SK-N-SH (cell line): ENCODE measurements at regions not wholly inside any gene's neighbourhood (a gene's known extent, or its start where the extent isn't known, plus 50 kb on each side); places are given as distances from the start of the nearest gene placed in this dataset.

Source experiments
- CTCF ChIA-PET: fragments of 300-600, 350-600 bp; formaldehyde crosslinking; extraction: SDS; loops from one replicate; lab custom pipeline; 2021; lab: Yijun Ruan, JAX
- POLR2A ChIA-PET: fragments of 350-600 bp; sonication (Branson Sonifier 250); formaldehyde crosslinking; extraction: SDS; loops from one replicate; lab custom pipeline; 2020; ENCODE audit warnings: antibody characterized with exemption, inconsistent platforms; lab: Yijun Ruan, JAX
- DNase-seq: peaks from one replicate; pipeline ENCODE4 v3.0.0; 2012
- H2AFZ ChIP-seq: fragments of 200-600 bp; sonication (generic); 2 replicates; pipeline ENCODE4 v1.8.1; 2016; ENCODE audit warnings: antibody characterized with exemption, mild to moderate bottlenecking, low read depth
- H3F3A ChIP-seq: fragments of 200-600 bp; sonication (generic); replicated peaks from 2 replicates; pipeline ENCODE3; 2016; ENCODE audit warnings: antibody characterized with exemption, mild to moderate bottlenecking; ENCODE audit not compliant: insufficient read depth
- H3K27ac ChIP-seq, 2 experiments: fragments of 200-500 bp in 1 of 2; fragments of 200-600 bp in 1 of 2; sonication (Bioruptor generic) in 1 of 2; sonication (generic), shearing (Covaris generic) in 1 of 2; 2 replicates each; pipeline versions ENCODE4 v1.5.1 to v1.6.1; 2014 to 2016; ENCODE audit warnings: low read depth in 2 of 2, inconsistent platforms in 1 of 2, low read length in 1 of 2, mild to moderate bottlenecking in 1 of 2, mixed read lengths in 1 of 2
- H3K27me3 ChIP-seq: fragments of 200-600 bp; sonication (generic), shearing (Covaris generic); 2 replicates; pipeline ENCODE4 v1.6.1; 2016; ENCODE audit warnings: mixed run types; ENCODE audit not compliant: insufficient read depth
- H3K36me3 ChIP-seq, 2 experiments: fragments of 200-500 bp in 1 of 2; fragments of 200-600 bp in 1 of 2; sonication (Bioruptor generic) in 1 of 2; sonication (generic) in 1 of 2; replicated peaks in 1 of 2; 2 replicates each; pipeline versions ENCODE3 to v1.5.1; 2014 to 2016; ENCODE audit warnings: low read length in 1 of 2, mild to moderate bottlenecking in 1 of 2; ENCODE audit not compliant: insufficient read depth in 2 of 2, control insufficient read depth in 1 of 2
- H3K4me1 ChIP-seq, 2 experiments: fragments of 200-500 bp in 1 of 2; fragments of 200-600 bp in 1 of 2; sonication (Bioruptor generic) in 1 of 2; sonication (generic), shearing (Covaris generic) in 1 of 2; 2 replicates each; pipeline versions ENCODE4 v1.5.1 to v1.6.1; 2014 to 2016; ENCODE audit warnings: low read depth in 1 of 2, low read length in 1 of 2, mixed run types in 1 of 2; ENCODE audit not compliant: insufficient read depth in 2 of 2, control insufficient read depth in 1 of 2
- H3K4me2 ChIP-seq: fragments of 200-600 bp; sonication (generic), shearing (Covaris generic); 2 replicates; pipeline ENCODE4 v1.6.1; 2017; ENCODE audit warnings: mixed run types
- H3K4me3 ChIP-seq, 2 experiments: fragments of 200-500 bp in 1 of 2; fragments of 200-600 bp in 1 of 2; sonication (Bioruptor generic) in 1 of 2; sonication (generic), shearing (Covaris generic) in 1 of 2; 2 replicates each; pipeline versions ENCODE4 v1.5.1 to v1.8.1; 2014 to 2016; ENCODE audit warnings: low read depth in 2 of 2, inconsistent platforms in 1 of 2, low read length in 1 of 2, mild to moderate bottlenecking in 1 of 2, mixed read lengths in 1 of 2, moderate library complexity in 1 of 2
- H3K79me2 ChIP-seq: fragments of 200-600 bp; sonication (generic); 2 replicates; pipeline ENCODE4 v1.8.1; 2017; ENCODE audit warnings: mild to moderate bottlenecking; ENCODE audit not compliant: insufficient read depth
- H3K9ac ChIP-seq: fragments of 200-600 bp; sonication (generic); 2 replicates; pipeline ENCODE4 v1.6.1; 2017; ENCODE audit warnings: mixed run types
- H3K9me2 ChIP-seq: fragments of 200-600 bp; sonication (generic); 2 replicates; pipeline ENCODE4 v1.6.1; 2017; ENCODE audit warnings: mixed run types
- H3K9me3 ChIP-seq: fragments of 200-600 bp; sonication (generic); 2 replicates; pipeline ENCODE4 v1.6.1; 2017; ENCODE audit warnings: mixed run types, mild to moderate bottlenecking, moderate library complexity
- H4K20me1 ChIP-seq: fragments of 200-600 bp; sonication (generic); 2 replicates; pipeline ENCODE4 v1.6.1; 2017; ENCODE audit warnings: mild to moderate bottlenecking, mixed run types; ENCODE audit not compliant: insufficient read depth
- CHD2 ChIP-seq: fragments of 150-350 bp; IDR thresholded peaks from 2 replicates; pipeline ENCODE4 v1.6.1; 2018; ENCODE audit warnings: low read length; ENCODE audit not compliant: partially characterized antibody
- ELF1 ChIP-seq: IDR thresholded peaks from 2 replicates; pipeline ENCODE4 v1.4.0; 2012
- EZH2phosphoT487 ChIP-seq: fragments of 200-600 bp; sonication (generic); IDR thresholded peaks from 2 replicates; pipeline ENCODE4 v1.6.1; 2017; ENCODE audit warnings: low read depth, mixed run types, mild to moderate bottlenecking, antibody characterized with exemption, moderate library complexity, borderline replicate concordance
- GABPA ChIP-seq: IDR thresholded peaks from 2 replicates; pipeline ENCODE4 v1.4.0; 2012; ENCODE audit warnings: low read depth, mild to moderate bottlenecking
- GATA2 ChIP-seq: sonication (generic); formaldehyde crosslinking; IDR thresholded peaks from 2 replicates; pipeline ENCODE4 v1.5.0; 2020; ENCODE audit warnings: mild to moderate bottlenecking, missing genetic modification reagents
- JUND ChIP-seq: IDR thresholded peaks from 2 replicates; pipeline ENCODE4 v1.4.0; 2012
- NFIC ChIP-seq: IDR thresholded peaks from 2 replicates; pipeline ENCODE4 v1.4.0; 2012; ENCODE audit warnings: borderline replicate concordance
- NRF1 ChIP-seq: IDR thresholded peaks from 2 replicates; pipeline ENCODE4 v1.6.1; 2012; ENCODE audit warnings: low read depth, mild to moderate bottlenecking, low read length
- POLR2AphosphoS5 ChIP-seq: IDR thresholded peaks from 2 replicates; pipeline ENCODE4 v1.6.1; 2012; ENCODE audit warnings: low read depth, low read length
- RXRA ChIP-seq: IDR thresholded peaks from 2 replicates; pipeline ENCODE4 v1.4.0; 2012; ENCODE audit warnings: low read depth, mild to moderate bottlenecking, borderline replicate concordance
- SMC3 ChIP-seq: IDR thresholded peaks from 2 replicates; pipeline ENCODE4 v1.6.1; 2012; ENCODE audit warnings: low read depth, low read length, improper control_type of control experiment
- TAF1 ChIP-seq: IDR thresholded peaks from 2 replicates; pipeline ENCODE4 v1.6.1; 2012; ENCODE audit warnings: low read depth, mild to moderate bottlenecking, low read length, moderate library complexity, borderline replicate concordance
- TEAD4 ChIP-seq: IDR thresholded peaks from 2 replicates; pipeline ENCODE4 v1.4.0; 2012; ENCODE audit warnings: mild to moderate bottlenecking, borderline replicate concordance; ENCODE audit not compliant: insufficient read depth
- WGBS: methylation state at CpG from one replicate; pipeline ENCODE4 v1.1.6; 2017; ENCODE audit warnings: low lambda C conversion rate; 5-methylcytosine and 5-hydroxymethylcytosine counted together
- TF ChIP-seq, protein P1 (sequence below): fragments of 200-600 bp; sonication (generic); IDR thresholded peaks from 2 replicates; pipeline ENCODE4 v1.6.1; 2017; ENCODE audit warnings: antibody characterized with exemption, mild to moderate bottlenecking, moderate library complexity
- TF ChIP-seq, protein P2 (sequence below): IDR thresholded peaks from 2 replicates; pipeline ENCODE4 v1.4.0; 2012; ENCODE audit warnings: low read depth, borderline replicate concordance
- TF ChIP-seq, protein P3 (sequence below): fragments of 150-350 bp; IDR thresholded peaks from 2 replicates; pipeline ENCODE4 v1.6.1; 2016; ENCODE audit warnings: mild to moderate bottlenecking, low read depth, low read length
- TF ChIP-seq, protein P4 (sequence below): IDR thresholded peaks from 2 replicates; pipeline ENCODE4; 2012
- TF ChIP-seq, protein P5 (sequence below): IDR thresholded peaks from 2 replicates; pipeline ENCODE4 v1.4.0; 2012; ENCODE audit warnings: low read depth

DNA sequence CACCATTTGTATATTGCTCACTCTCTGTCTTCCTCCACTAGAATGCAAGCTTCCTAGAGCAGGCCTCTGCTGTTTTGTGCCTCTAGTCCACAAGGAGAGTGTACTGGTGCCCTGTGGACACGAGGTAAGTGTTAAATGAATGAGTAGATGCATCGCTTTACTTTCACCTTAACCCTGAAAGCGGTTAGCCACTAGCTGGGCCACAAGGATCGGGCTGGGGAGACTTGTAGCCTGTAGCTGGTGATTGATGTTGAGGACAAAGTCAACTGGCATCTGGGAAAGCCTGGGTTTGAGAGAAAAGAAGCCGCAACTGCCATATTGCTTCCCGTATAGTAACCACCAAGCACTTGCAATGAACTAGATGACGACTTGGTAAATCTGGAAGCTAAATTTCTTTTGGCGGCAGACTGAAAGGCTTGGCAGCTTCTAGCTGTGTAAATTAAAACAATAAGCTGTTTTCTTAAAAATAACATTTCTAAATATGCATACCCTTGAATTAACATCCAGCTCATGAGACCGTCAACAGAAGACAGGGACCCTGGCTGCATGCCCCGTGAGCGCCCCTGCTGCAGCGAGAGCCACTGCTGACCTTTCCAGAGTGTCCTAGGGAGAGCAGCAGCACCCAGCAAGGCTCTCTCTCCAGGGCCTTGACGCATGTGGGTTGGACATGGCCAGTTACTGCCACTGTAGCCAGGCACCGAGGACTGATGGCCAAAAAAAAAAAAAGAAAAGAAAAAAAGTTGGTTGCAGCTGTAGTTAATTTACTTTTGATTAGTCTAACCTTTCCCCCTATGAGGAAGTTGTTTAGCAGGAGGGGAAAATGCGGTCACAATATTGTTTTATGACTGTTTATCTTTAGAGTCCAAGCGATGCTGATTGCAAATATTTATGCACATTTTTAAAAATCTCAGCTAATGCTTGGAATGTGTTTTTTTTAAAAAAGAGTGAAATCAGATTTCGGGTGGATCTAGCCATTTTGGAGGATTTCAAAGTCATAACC, 315.1 kb downstream of the TFAP2C start:
- H4K20me1 ChIP-seq: no peaks in the 10 kb centered on the region
- no peak overlapping the region for H3K27ac ChIP-seq
- no peaks in the 10 kb centered on the region for H3K36me3 ChIP-seq
- CTCF ChIA-PET: interaction anchor here (0.8 kb wide), 1 partner anchor 64 kb away, joined by 3 read pairs; no protein-coding TSS in a partner anchor
- WGBS: 14% methylated on average over 17 of the region's 17 CpGs
- peaks cover 27% of the 10 kb centered on the region; the same call in 1 of the 2 replicates for H3K27me3 ChIP-seq
- H3K9me2 ChIP-seq: no peaks in the 10 kb centered on the region
- no peaks in the 10 kb centered on the region for H3K4me1 ChIP-seq
- H3F3A ChIP-seq: no peaks in the 10 kb centered on the region
- no peak overlapping the region for H3K4me2 ChIP-seq
- POLR2A ChIA-PET: no interaction called here
- H3K9me3 ChIP-seq: no peaks in the 10 kb centered on the region
- DNase-seq: no peak
- H3K9ac ChIP-seq: no peak overlapping the region
- no peaks in the 10 kb centered on the region for H3K79me2 ChIP-seq
- no peak for TF ChIP-seq NRF1
- TF ChIP-seq SMC3: no peak
- TF ChIP-seq RXRA: no peak
- TF ChIP-seq POLR2AphosphoS5: no peak
- H3K4me3 ChIP-seq: no peak overlapping the region
- H2AFZ ChIP-seq: no peak overlapping the region

DNA sequence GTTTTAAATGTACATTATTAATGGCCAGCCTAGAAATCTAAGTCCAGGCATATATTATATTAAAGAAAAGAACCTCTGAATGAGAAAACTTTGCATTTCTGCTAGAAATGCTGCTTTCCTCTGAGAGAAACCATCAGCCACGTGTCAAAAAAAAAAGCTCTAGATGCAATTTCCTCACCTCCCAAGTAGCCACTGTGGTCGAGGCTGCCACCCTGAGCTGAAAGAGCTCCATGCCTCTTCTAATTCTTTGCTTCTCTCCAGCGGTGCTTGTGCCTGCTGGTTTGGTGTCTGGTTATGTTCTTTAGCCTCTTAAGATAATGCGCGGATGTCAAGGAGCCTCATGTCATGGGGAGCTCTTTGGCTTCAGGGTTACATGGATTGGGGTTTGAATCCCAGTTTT, 316.0 kb downstream of the TFAP2C start:
- H3K4me3 ChIP-seq: no peak overlapping the region
- no peaks in the 10 kb centered on the region for H3K79me2 ChIP-seq
- peaks cover 35% of the 10 kb centered on the region; the same call in 1 of the 2 replicates for H3K27me3 ChIP-seq
- DNase-seq: no peak
- H3K9me2 ChIP-seq: no peaks in the 10 kb centered on the region
- no peak overlapping the region for H3K9ac ChIP-seq
- H3K4me2 ChIP-seq: no peak overlapping the region
- no peaks in the 10 kb centered on the region for H3K36me3 ChIP-seq
- H3K27ac ChIP-seq: no peak overlapping the region
- H2AFZ ChIP-seq: no peak overlapping the region
- ChIA-PET POLR2A (no interaction called here), CTCF (no interaction called here)
- WGBS: 23% methylated on average over 5 of the region's 5 CpGs
- no peaks in the 10 kb centered on the region for H4K20me1 ChIP-seq
- H3F3A ChIP-seq: no peaks in the 10 kb centered on the region
- H3K9me3 ChIP-seq: no peaks in the 10 kb centered on the region
- H3K4me1 ChIP-seq: no peaks in the 10 kb centered on the region
- TF ChIP-seq, protein P1, sequence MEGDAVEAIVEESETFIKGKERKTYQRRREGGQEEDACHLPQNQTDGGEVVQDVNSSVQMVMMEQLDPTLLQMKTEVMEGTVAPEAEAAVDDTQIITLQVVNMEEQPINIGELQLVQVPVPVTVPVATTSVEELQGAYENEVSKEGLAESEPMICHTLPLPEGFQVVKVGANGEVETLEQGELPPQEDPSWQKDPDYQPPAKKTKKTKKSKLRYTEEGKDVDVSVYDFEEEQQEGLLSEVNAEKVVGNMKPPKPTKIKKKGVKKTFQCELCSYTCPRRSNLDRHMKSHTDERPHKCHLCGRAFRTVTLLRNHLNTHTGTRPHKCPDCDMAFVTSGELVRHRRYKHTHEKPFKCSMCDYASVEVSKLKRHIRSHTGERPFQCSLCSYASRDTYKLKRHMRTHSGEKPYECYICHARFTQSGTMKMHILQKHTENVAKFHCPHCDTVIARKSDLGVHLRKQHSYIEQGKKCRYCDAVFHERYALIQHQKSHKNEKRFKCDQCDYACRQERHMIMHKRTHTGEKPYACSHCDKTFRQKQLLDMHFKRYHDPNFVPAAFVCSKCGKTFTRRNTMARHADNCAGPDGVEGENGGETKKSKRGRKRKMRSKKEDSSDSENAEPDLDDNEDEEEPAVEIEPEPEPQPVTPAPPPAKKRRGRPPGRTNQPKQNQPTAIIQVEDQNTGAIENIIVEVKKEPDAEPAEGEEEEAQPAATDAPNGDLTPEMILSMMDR: no peak
- TF ChIP-seq SMC3 (no peak), ELF1 (no peak), GATA2 (no peak), EZH2phosphoT487 (no peak), TEAD4 (no peak), CHD2 (no peak), TAF1 (no peak), NFIC (no peak), JUND (no peak), GABPA (no peak), RXRA (no peak)
- TF ChIP-seq, protein P2, sequence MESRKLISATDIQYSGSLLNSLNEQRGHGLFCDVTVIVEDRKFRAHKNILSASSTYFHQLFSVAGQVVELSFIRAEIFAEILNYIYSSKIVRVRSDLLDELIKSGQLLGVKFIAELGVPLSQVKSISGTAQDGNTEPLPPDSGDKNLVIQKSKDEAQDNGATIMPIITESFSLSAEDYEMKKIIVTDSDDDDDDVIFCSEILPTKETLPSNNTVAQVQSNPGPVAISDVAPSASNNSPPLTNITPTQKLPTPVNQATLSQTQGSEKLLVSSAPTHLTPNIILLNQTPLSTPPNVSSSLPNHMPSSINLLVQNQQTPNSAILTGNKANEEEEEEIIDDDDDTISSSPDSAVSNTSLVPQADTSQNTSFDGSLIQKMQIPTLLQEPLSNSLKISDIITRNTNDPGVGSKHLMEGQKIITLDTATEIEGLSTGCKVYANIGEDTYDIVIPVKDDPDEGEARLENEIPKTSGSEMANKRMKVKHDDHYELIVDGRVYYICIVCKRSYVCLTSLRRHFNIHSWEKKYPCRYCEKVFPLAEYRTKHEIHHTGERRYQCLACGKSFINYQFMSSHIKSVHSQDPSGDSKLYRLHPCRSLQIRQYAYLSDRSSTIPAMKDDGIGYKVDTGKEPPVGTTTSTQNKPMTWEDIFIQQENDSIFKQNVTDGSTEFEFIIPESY: no peak
- TF ChIP-seq, protein P3, sequence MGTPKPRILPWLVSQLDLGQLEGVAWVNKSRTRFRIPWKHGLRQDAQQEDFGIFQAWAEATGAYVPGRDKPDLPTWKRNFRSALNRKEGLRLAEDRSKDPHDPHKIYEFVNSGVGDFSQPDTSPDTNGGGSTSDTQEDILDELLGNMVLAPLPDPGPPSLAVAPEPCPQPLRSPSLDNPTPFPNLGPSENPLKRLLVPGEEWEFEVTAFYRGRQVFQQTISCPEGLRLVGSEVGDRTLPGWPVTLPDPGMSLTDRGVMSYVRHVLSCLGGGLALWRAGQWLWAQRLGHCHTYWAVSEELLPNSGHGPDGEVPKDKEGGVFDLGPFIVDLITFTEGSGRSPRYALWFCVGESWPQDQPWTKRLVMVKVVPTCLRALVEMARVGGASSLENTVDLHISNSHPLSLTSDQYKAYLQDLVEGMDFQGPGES: no peak
- TF ChIP-seq, protein P4, sequence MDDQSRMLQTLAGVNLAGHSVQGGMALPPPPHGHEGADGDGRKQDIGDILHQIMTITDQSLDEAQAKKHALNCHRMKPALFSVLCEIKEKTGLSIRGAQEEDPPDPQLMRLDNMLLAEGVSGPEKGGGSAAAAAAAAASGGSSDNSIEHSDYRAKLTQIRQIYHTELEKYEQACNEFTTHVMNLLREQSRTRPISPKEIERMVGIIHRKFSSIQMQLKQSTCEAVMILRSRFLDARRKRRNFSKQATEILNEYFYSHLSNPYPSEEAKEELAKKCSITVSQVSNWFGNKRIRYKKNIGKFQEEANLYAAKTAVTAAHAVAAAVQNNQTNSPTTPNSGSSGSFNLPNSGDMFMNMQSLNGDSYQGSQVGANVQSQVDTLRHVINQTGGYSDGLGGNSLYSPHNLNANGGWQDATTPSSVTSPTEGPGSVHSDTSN: no peak
- TF ChIP-seq, protein P5, sequence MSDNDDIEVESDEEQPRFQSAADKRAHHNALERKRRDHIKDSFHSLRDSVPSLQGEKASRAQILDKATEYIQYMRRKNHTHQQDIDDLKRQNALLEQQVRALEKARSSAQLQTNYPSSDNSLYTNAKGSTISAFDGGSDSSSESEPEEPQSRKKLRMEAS: no peak
